ENCODE measurements at regions not wholly inside any gene's neighbourhood (a gene's known extent, or its start where the extent isn't known, plus 50 kb on each side); places are given as distances from the start of the nearest gene placed in this dataset.
"Not testable (repeated sequence)": the region's sequence is repeated elsewhere in the genome, so short reads cannot be mapped to it uniquely, and the experiment has no call there.

GRCh38 chr12:126049501-126049900 lies 984.3 kb downstream of the AACS start:
- DNase-seq (ENCODE audit: low spot score); ATAC-seq; H3K4me3 Mint-ChIP-seq; H3K4me1 Mint-ChIP-seq; POLR2A ChIA-PET; CTCF ChIA-PET; H3K27ac Mint-ChIP-seq: not testable (repeated sequence)
- Mint-ChIP-seq H3K36me3 (peaks cover 88% of the 10 kb centered on the region), H3K27me3 (ENCODE audit: low read depth) (peaks cover 14% of the 10 kb centered on the region), H3K9me3 (peaks cover 98% of the 10 kb centered on the region)

GRCh38 chr12:126051611-126052107 lies 986.4 kb downstream of the AACS start:
- ChIA-PET POLR2A (no interaction called here), CTCF (no interaction called here)
- H3K27ac Mint-ChIP-seq, result no peak overlapping the region
- TF ChIP-seq ZNF416 (CRISPR knock-in tag; IDR thresholded peaks at IDR 0.05) (no peak), ZNF281 (CRISPR knock-in tag; IDR thresholded peaks at IDR 0.05) (no peak), NR3C1 (CRISPR knock-in tag; conservative IDR thresholded peaks at IDR 0.05; ENCODE audit: low read depth) (no peak), NR1H2 (CRISPR knock-in tag; IDR thresholded peaks at IDR 0.05) (no peak), USF1 (CRISPR knock-in tag; IDR thresholded peaks at IDR 0.05) (no peak), ZNF219 (CRISPR knock-in tag; IDR thresholded peaks at IDR 0.05; ENCODE audit: borderline replicate concordance) (no peak), MAX (CRISPR knock-in tag; IDR thresholded peaks at IDR 0.05) (no peak), CBFB (CRISPR knock-in tag; IDR thresholded peaks at IDR 0.05; ENCODE audit: low read depth) (no peak), FOXP4 (CRISPR knock-in tag; IDR thresholded peaks at IDR 0.05) (no peak), JUN (CRISPR knock-in tag; IDR thresholded peaks at IDR 0.05) (no peak)
- peaks cover 98% of the 10 kb centered on the region for H3K9me3 Mint-ChIP-seq
- peaks cover 12% of the 10 kb centered on the region for H3K27me3 Mint-ChIP-seq (ENCODE audit: low read depth)
- ATAC-seq (no peak), DNase-seq (ENCODE audit: low spot score) (no peak)
- H3K36me3 Mint-ChIP-seq, result peaks cover 87% of the 10 kb centered on the region
- H3K4me3 Mint-ChIP-seq, result no peak overlapping the region
- no peaks in the 10 kb centered on the region for H3K4me1 Mint-ChIP-seq

- DNase-seq (ENCODE audit: low spot score), result no peak
- Mint-ChIP-seq H3K36me3 (peaks cover 80% of the 10 kb centered on the region), H3K27me3 (ENCODE audit: low read depth) (peaks cover 10% of the 10 kb centered on the region), H3K4me1 (no peaks in the 10 kb centered on the region), H3K9me3 (peaks cover 90% of the 10 kb centered on the region), H3K27ac (no peak overlapping the region), H3K4me3 (no peak overlapping the region)
- ChIA-PET POLR2A (no interaction called here), CTCF (no interaction called here)
- TF ChIP-seq FOXJ3 (CRISPR knock-in tag; IDR thresholded peaks at IDR 0.05; ENCODE audit: borderline replicate concordance), result no peak
- no peak for TF ChIP-seq SP1 (CRISPR knock-in tag; conservative IDR thresholded peaks at IDR 0.05)
- no peak for TF ChIP-seq NR2C2 (CRISPR knock-in tag; IDR thresholded peaks at IDR 0.05)
- no peak for TF ChIP-seq PRRX2 (CRISPR knock-in tag; IDR thresholded peaks at IDR 0.05)
- TF ChIP-seq ZNF232 (CRISPR knock-in tag; IDR thresholded peaks at IDR 0.05), result no peak
- no peak for ATAC-seq
Measured at GRCh38 chr12:126055521-126055920, 990.3 kb downstream of the AACS start.

- ATAC-seq, result no peak
- TF ChIP-seq ZNF263 (CRISPR knock-in tag; IDR thresholded peaks at IDR 0.05; ENCODE audit: low read depth) (no peak), HMGA2 (CRISPR knock-in tag; IDR thresholded peaks at IDR 0.05) (no peak), ZNF671 (CRISPR knock-in tag; IDR thresholded peaks at IDR 0.05) (no peak), ATF3 (CRISPR knock-in tag; conservative IDR thresholded peaks at IDR 0.05) (no peak), ZNF425 (CRISPR knock-in tag; conservative IDR thresholded peaks at IDR 0.05) (no peak), PRRX2 (CRISPR knock-in tag; IDR thresholded peaks at IDR 0.05) (no peak), FOXP4 (CRISPR knock-in tag; IDR thresholded peaks at IDR 0.05) (no peak), NFE2L1 (CRISPR knock-in tag; IDR thresholded peaks at IDR 0.05) (no peak)
Measured at GRCh38 chr12:126061777-126062176, 996.5 kb downstream of the AACS start.

More at GRCh38 chr12:126061777-126062176, 996.5 kb downstream of the AACS start:
- Mint-ChIP-seq H3K9me3 (peaks cover 83% of the 10 kb centered on the region), H3K4me1 (no peaks in the 10 kb centered on the region), H3K27ac (no peak overlapping the region), H3K27me3 (ENCODE audit: low read depth) (peaks cover 18% of the 10 kb centered on the region), H3K4me3 (no peak overlapping the region), H3K36me3 (peaks cover 72% of the 10 kb centered on the region)
- no peak for DNase-seq (ENCODE audit: low spot score)
- CTCF ChIA-PET, result no interaction called here
- POLR2A ChIA-PET, result no interaction called here
